Parathyroid adenoma (tissue), 2 donors: ENCODE measurements at regions not wholly inside any gene's neighbourhood (a gene's known extent, or its start where the extent isn't known, plus 50 kb on each side); places are given as distances from the start of the nearest gene placed in this dataset.

Experiments used
- H2AFZ ChIP-seq: fragments of 300-600 bp; sonication (generic); one replicate; pipeline ENCODE4 v1.7.0; 2017; ENCODE audit warnings: antibody characterized with exemption, mild to moderate bottlenecking
- H3K27ac ChIP-seq: fragments of 300-600 bp; sonication (generic); one replicate; pipeline ENCODE4 v1.7.0; 2017
- H3K27me3 ChIP-seq: fragments of 300-600 bp; sonication (generic); one replicate; pipeline ENCODE4 v1.7.0; 2017; ENCODE audit warnings: low read length; ENCODE audit not compliant: control insufficient read depth, insufficient read depth
- H3K36me3 ChIP-seq: fragments of 300-600 bp; sonication (generic); one replicate; pipeline ENCODE4 v1.7.0; 2017; ENCODE audit warnings: low read length; ENCODE audit not compliant: control insufficient read depth, insufficient read depth
- H3K4me1 ChIP-seq: fragments of 300-600 bp; sonication (generic); one replicate; pipeline ENCODE4 v1.7.0; 2017; ENCODE audit warnings: control low read depth
- H3K4me2 ChIP-seq: fragments of 300-600 bp; sonication (generic); one replicate; pipeline ENCODE4 v1.7.0; 2017; ENCODE audit warnings: low read length
- H3K4me3 ChIP-seq: fragments of 300-600 bp; sonication (generic); one replicate; pipeline ENCODE4 v1.7.0; 2017; ENCODE audit warnings: low read depth, low read length
- H3K79me2 ChIP-seq: fragments of 300-600 bp; sonication (generic); one replicate; pipeline ENCODE4 v1.7.0; 2017; ENCODE audit warnings: control low read depth
- H3K9ac ChIP-seq: fragments of 300-600 bp; sonication (generic); one replicate; pipeline ENCODE4 v1.7.0; 2017; ENCODE audit warnings: mild to moderate bottlenecking
- H3K9me3 ChIP-seq: fragments of 300-600 bp; sonication (generic); one replicate; pipeline ENCODE4 v1.7.0; 2017; ENCODE audit warnings: low read length; ENCODE audit not compliant: control insufficient read depth
- CTCF ChIP-seq: fragments of 300-600 bp; sonication (generic); IDR thresholded peaks from one replicate; pipeline ENCODE4 v1.7.0; 2017; ENCODE audit warnings: antibody characterized with exemption, mild to moderate bottlenecking
- donor health status: primary hyperparathyroidism.

GRCh38 chr2:83850071-83850725, 608.9 kb downstream of the SUCLG1 start:
- no peak overlapping the region for H2AFZ ChIP-seq
- no peak overlapping the region for H3K4me3 ChIP-seq
- H3K27me3 ChIP-seq = no peaks in the 10 kb centered on the region
- H3K36me3 ChIP-seq = no peaks in the 10 kb centered on the region
- no peak overlapping the region for H3K9ac ChIP-seq
- H3K4me2 ChIP-seq = no peak overlapping the region
- no peaks in the 10 kb centered on the region for H3K9me3 ChIP-seq
- no peaks in the 10 kb centered on the region for H3K4me1 ChIP-seq
- H3K79me2 ChIP-seq = no peaks in the 10 kb centered on the region
- no peak for TF ChIP-seq CTCF
- no peak overlapping the region for H3K27ac ChIP-seq

- Histone ChIP-seq H3K36me3 (no peaks in the 10 kb centered on the region), H3K4me1 (no peaks in the 10 kb centered on the region), H3K27ac (no peak overlapping the region), H3K9ac (no peak overlapping the region), H3K4me3 (no peak overlapping the region), H3K9me3 (no peaks in the 10 kb centered on the region), H3K79me2 (no peaks in the 10 kb centered on the region), H3K4me2 (no peak overlapping the region), H3K27me3 (no peaks in the 10 kb centered on the region), H2AFZ (no peak overlapping the region)
- no peak for TF ChIP-seq CTCF
Observed at GRCh38 chr2:83844490-83844889, 614.6 kb downstream of the SUCLG1 start.

GRCh38 chr2:83842421-83842820, 616.7 kb downstream of the SUCLG1 start:
- Histone ChIP-seq H2AFZ (no peak overlapping the region), H3K9ac (no peak overlapping the region), H3K36me3 (no peaks in the 10 kb centered on the region), H3K4me2 (no peak overlapping the region), H3K4me1 (no peaks in the 10 kb centered on the region), H3K27ac (no peak overlapping the region), H3K4me3 (no peak overlapping the region), H3K79me2 (no peaks in the 10 kb centered on the region), H3K27me3 (no peaks in the 10 kb centered on the region), H3K9me3 (no peaks in the 10 kb centered on the region)
- no peak for TF ChIP-seq CTCF

GRCh38 chr2:83837823-83838222, 621.3 kb downstream of the SUCLG1 start:
- Histone ChIP-seq H3K9me3 (no peaks in the 10 kb centered on the region), H3K36me3 (no peaks in the 10 kb centered on the region), H3K27me3 (no peaks in the 10 kb centered on the region), H3K4me3 (no peak overlapping the region), H3K4me1 (no peaks in the 10 kb centered on the region), H3K9ac (no peak overlapping the region), H3K79me2 (no peaks in the 10 kb centered on the region), H3K27ac (no peak overlapping the region), H2AFZ (no peak overlapping the region), H3K4me2 (no peak overlapping the region)
- TF ChIP-seq CTCF = no peak

- H3K79me2 ChIP-seq = no peaks in the 10 kb centered on the region
- no peak overlapping the region for H3K9ac ChIP-seq
- no peaks in the 10 kb centered on the region for H3K36me3 ChIP-seq
- H3K4me2 ChIP-seq = no peak overlapping the region
- H2AFZ ChIP-seq = no peak overlapping the region
- TF ChIP-seq CTCF = no peak
- no peaks in the 10 kb centered on the region for H3K27me3 ChIP-seq
- H3K4me1 ChIP-seq = no peaks in the 10 kb centered on the region
- H3K4me3 ChIP-seq = no peak overlapping the region
- H3K9me3 ChIP-seq = no peaks in the 10 kb centered on the region
- no peak overlapping the region for H3K27ac ChIP-seq
Observed at GRCh38 chr2:83827618-83828017, 631.5 kb downstream of the SUCLG1 start.
